H54 (cell line): ENCODE measurements at regions not wholly inside any gene's neighbourhood (a gene's known extent, or its start where the extent isn't known, plus 50 kb on each side); places are given as distances from the start of the nearest gene placed in this dataset.
"Not testable (repeated sequence)": the region's sequence is repeated elsewhere in the genome, so short reads cannot be mapped to it uniquely, and the experiment has no call there.

Experiments
- DNase-seq: peaks from one replicate; pipeline ENCODE4 v3.0.0; 2011; ENCODE audit warnings: low spot score, mixed read lengths; ENCODE audit not compliant: insufficient read length
- FAIRE-seq: peaks from 3 replicates; lab custom pipeline; 2011; peaks lifted over from hg19 to GRCh38; lab: Jason Lieb, UNC
- POLR2A ChIP-seq: IDR thresholded peaks from 2 replicates; pipeline ENCODE4 v1.6.1; 2011; ENCODE audit warnings: low read depth, mild to moderate bottlenecking, low read length

DNA sequence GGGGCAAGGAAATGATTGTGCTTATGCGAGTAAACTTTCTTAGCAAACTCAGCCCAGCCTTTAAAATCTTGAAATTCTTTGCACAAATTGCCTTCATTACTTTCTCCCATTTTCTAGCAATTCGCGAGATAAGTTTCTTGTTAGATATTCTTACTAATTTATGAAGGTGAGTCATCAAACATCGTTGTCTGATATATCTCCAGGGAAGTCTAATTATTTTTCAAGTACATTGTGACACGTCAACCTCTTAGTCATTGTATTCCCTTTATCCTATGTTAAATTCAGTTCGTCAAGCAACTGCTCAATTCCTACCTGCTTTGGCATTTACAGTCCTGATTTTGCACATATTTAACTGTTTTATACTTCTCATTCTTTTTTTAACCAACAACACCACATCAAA lies 854.5 kb upstream of the CRIM1 start:
- DNase-seq (no peak), FAIRE-seq (peak; percentile 33)
- no peak for TF ChIP-seq POLR2A

DNA sequence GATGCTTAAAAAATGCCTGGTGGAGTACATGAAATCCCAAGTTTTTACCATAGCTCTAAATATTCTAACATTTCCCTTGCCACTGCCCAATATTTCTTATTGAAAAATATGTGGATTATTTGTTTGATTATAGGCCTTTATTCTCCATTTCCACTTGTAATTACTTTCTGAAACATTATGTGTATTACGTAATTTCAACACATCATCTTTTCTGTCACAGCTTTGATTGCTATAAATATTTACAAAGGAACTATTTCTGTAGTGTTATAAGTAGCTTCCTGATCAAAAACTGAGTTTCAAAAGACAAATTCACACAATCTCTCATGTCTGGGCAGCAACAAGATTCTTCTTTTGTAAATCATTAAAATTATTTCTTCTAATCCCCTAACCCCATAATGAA lies 859.6 kb upstream of the CRIM1 start:
- FAIRE-seq (no peak), DNase-seq (no peak)
- TF ChIP-seq POLR2A, result no peak

- no peak for FAIRE-seq
- TF ChIP-seq POLR2A, result no peak
Observed at GRCh38 chr2:35495182-35495581, 860.4 kb upstream of the CRIM1 start.

DNA sequence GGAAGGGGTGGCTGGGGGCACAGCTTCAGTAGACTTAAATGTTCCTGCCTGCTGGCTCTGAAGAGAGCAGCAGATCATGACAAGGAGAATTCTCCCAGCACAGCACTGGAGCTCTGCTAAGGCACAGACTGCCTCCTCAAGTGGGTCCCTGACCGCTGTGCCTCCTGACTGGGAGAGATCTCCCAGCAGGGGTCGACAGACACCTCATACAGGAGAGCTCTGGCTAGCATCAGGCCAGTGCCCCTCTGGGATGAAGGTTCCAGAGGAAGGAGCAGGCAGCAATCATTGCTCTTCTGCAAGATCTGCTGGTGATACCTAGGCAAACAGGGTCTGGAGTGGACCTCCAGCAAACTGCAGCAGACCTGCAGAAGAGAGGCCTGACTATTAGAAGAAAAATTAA lies 877.5 kb upstream of the CRIM1 start:
- FAIRE-seq, DNase-seq: not testable (repeated sequence)

More at GRCh38 chr2:35495182-35495581, 860.4 kb upstream of the CRIM1 start:
- DNase-seq, result no peak

- TF ChIP-seq POLR2A, result no peak
- no peak for DNase-seq
- no peak for FAIRE-seq
Observed at GRCh38 chr2:35468245-35468644, 887.3 kb upstream of the CRIM1 start.

GRCh38 chr2:35463805-35464596 lies 891.6 kb upstream of the CRIM1 start:
- TF ChIP-seq POLR2A, result no peak
- FAIRE-seq, result no peak
- no peak for DNase-seq

- no peak for DNase-seq
Observed at GRCh38 chr2:35462226-35462998, 893.2 kb upstream of the CRIM1 start.

DNA sequence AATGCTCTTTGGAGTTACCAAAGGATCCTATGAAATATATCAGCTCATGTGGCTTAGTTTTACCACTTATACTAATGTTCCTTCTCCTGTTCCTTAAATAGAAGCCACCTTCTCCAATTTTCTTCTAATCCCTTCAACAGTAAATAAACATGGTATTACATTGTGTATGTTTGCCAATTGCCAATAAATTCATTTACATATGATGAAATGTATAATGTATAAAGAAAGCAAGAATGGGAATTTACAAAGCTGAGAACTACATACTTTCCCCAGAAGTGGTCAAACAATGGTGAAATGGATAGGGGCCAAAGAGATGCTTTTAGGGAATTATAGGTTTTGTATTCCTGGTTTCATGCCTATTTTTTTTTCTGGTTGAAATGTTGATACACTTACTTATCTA lies 894.2 kb upstream of the CRIM1 start:
- no peak for TF ChIP-seq POLR2A
- FAIRE-seq, result no peak
- DNase-seq, result no peak

More at GRCh38 chr2:35462226-35462998, 893.2 kb upstream of the CRIM1 start:
- FAIRE-seq, result peak; percentile 79
- no peak for TF ChIP-seq POLR2A

DNA sequence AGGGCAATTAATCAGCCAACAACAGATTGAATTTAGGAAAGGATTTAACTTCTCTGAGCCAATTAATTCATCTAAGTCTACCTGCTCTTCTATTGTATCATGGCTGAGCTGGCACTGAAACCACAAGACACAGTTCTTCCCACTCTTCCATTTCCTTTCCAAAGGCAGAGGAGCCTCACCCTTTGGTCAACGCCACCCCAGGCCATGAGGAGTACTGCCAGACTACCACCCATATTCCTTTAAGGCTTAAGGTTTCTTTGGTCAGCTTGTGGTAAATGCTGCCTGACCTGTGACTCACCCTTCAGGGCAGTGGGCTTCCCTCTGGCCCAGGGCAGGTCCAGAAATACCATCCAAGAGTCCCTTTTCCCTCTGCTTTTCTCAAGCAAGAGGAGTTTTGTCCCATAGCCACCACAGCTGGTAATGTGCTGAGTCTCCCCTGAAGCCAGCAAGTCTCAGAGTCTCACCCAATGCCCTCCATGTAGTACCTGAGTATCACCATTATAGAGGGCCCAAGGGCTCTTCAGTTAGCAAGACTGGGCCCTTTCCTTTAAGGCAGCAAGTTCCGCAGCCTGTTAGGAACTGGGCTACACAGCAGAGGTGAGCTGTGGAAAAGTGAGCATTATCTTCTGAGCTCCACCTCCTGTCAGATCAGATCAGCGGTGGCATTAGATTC lies 900.5 kb upstream of the CRIM1 start:
- DNase-seq (peak; percentile 10), FAIRE-seq (peak; percentile 97)
- no peak for TF ChIP-seq POLR2A

DNA sequence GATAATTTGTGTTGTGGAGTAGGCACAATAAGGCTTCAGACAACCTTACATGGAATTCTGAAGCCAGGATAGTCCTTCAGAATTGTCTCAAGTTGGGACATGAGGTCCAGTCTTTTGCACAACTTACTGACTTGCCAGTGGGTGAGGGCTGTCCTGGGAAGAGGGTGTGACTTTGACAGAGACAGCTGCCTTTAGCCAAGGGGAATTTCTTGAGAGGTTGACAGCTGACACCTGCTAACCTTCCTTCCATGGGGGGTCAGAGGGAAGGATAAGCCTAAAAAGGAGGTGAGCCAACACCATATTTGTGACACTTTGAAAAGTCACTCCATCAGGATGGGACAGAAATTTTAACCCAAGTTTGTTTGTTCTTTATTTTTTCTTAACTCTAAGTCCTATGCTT lies 907.8 kb upstream of the CRIM1 start:
- no peak for TF ChIP-seq POLR2A
- FAIRE-seq, result no peak
- no peak for DNase-seq

DNA sequence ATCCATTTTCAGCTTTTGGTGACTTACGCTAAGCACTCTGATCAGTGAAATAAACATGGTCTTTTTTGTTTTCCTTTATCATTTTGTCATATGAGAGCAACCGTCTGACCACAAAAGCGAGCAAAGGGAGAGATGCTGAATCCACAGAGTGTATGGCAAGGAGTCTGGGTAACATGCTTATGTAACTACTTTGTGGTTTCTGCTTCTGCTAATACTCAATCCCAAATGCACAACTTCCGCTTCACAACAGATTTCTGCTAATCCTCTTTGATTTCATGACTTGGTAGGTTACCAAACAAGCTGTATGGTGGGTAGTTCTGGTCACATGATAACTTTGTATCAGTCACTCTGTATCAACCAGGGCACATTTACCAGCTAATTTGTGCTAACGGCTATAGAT lies 908.4 kb upstream of the CRIM1 start:
- no peak for TF ChIP-seq POLR2A
- FAIRE-seq (no peak), DNase-seq (no peak)

DNA sequence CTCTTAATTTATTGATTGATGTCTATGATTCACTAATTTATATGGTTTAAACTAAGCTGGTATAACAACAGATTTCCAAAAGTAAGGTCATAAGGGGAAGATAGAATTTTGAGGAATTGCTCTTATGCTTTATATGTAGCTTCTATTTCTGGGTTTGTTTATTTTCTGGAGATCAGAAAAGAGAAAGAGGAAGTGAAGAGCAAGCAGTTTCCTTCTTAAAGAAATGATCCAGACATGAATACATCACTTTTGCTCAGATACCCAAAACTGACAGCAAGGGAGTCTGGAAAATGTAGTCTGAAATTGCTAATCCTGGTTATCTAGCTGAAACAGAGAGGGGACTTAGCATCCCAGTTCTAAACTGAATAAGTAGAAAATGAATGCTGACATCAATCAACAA lies 912.5 kb upstream of the CRIM1 start:
- TF ChIP-seq POLR2A, result no peak
- DNase-seq (no peak), FAIRE-seq (no peak)

- DNase-seq, FAIRE-seq: not testable (repeated sequence)
Observed at GRCh38 chr2:35441575-35441974, 914.0 kb upstream of the CRIM1 start.

GRCh38 chr2:35440308-35440707 lies 915.3 kb upstream of the CRIM1 start:
- FAIRE-seq, DNase-seq: not testable (repeated sequence)

- FAIRE-seq, DNase-seq: not testable (repeated sequence)
Observed at GRCh38 chr2:35436893-35437292, 918.7 kb upstream of the CRIM1 start.
